NOMO-1 treated with DMSO at 0.1 percent for 48 hours (cell line): ENCODE measurements at regions not wholly inside any gene's neighbourhood (a gene's known extent, or its start where the extent isn't known, plus 50 kb on each side); places are given as distances from the start of the nearest gene placed in this dataset.
"Not testable (repeated sequence)": the region's sequence is repeated elsewhere in the genome, so short reads cannot be mapped to it uniquely, and the experiment has no call there.

ENCODE experiments used
- DNase-seq: peaks from one replicate; lab custom pipeline; 2025; ENCODE audit not compliant: unreplicated experiment; lab: John Stamatoyannopoulos, UW

DNA sequence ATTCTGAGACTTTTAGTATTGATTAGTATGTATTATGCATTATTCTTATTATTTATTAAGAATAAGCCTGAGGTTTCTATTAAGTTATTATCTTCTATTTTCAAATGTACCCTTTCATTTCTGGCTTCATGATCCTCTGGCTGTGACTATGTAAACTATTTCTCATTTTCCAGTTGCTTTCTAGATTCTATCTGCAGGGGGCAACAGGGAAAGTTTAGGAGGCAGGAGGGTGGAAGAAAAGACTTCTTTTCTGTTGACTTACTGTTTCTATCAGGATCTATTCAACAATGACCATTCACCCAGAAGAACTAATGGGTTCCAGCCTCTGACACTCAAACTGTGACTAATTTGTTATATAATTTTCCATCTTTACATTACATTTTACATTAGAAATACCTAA is 653.4 kb upstream of the FSHR start:
- DNase-seq: no peak

DNA sequence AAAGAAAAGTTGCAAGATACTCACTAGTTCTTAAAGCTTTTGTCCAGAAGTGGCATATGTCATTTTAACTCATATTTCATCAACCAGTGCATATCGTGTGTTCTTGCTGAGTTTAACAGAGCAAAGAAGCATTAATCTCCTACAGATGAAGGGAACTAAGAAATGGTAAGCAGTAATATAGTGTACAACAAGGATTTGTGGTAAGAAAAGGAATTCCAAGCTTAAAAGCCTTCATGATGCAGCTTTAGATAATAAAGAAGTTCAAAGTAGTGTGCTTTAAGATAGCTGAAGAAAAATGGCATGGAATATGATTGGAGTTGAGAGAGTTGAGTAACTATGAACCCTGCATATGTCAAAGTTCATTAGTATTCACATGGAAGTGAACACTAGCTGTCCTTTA is 649.8 kb upstream of the FSHR start:
- no peak for DNase-seq

DNA sequence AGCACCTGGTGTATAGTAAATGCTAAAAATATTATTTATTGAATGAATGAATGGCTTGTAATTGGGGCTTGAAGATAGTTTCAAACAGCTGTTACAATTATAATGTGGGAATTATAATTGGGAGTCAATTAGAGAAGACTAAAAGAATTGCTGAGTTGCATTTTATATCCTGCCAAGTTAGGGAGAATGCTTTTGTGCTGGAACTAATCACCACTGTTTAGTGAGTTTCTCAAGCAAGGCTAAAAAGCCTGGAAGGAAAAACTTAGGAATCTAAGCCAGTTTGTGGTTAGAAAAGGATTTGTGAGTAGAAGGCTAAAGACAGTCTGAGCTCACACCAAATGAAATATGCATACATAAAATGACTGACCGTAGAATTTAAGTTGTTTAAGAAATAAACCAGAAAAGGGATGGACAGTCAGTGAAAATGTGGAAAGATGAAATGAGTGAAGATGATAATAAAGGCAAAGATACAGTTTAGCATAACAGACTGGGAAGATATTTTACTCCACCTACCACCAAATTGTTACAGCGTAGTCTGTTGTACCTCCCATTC is 647.7 kb upstream of the FSHR start:
- no peak for DNase-seq

DNA sequence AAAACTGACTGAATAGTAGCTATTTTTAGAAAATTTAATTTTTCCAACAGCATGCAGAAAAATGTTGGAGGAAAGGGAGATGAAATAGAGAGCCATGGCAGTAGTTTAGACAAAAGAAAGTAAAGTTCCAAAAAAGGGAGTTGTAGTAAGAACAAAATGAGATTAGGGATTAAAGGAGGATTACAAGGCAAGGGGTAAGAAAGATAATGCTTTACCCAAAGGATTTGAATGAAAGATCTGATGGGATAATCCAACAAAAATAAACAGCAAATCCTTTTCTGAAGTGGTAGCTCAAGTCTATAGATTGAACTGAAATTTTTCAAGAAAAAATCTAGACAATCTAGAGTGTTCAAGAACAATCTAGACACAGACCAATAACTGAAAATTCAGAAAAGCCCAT is 644.3 kb upstream of the FSHR start:
- DNase-seq: no peak

DNA sequence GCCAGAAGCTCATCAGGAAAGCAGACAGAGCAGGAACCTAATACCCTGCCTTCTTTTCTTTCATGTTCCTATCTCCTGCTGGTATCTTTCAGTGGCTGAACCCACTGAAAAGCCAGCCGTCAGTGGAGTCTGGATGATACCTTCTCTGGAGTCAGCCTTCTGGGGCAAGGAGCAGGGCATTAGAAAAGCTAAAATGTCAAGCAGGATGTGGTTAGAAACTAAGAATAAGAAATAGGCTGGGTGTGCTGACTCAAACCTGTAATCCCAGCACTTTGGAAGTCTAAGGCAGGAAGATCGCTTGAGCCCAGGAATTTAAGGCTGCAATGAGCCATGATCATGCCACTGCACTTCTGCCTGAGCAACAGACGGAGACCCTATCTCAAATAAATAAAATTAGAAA is 642.0 kb upstream of the FSHR start:
- DNase-seq: no peak

DNA sequence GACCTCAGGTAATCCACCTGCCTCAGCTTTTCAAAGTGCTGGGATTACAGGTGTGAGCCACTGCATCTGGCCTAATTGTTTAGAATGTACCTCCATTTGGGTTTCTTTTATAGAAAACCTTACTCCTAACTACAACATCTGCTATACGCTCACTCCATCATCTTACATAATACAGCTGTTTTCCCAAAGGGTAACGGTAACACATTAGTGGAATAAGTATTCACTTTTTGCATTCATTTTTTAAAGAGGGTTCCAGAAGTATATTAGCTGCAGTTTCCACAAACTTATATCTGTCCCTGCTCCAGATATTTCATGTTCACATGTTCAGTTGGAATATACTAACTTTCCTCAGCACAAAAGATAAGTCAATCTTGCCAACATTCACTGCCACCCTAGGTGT is 640.1 kb upstream of the FSHR start:
- no peak for DNase-seq

DNA sequence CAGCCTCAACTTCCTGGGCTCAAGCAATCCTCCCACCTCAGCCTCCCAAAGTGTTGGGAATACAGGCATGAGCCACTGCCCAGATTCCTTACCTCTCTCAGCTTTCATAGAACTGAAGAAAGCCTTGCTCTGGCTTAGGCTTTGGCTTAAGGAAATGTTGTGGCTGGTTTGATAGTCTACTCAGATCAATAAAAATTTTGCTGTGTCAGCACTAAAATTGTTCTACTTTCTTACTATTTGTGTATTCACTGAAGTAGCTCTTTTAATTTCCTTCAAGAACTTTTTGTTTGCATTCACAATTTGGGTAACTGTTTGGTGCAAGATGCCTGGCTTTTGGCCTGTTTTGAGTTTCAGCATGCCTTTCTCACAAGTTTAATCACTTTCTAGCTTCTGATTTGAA is 634.0 kb upstream of the FSHR start:
- no peak for DNase-seq

DNA sequence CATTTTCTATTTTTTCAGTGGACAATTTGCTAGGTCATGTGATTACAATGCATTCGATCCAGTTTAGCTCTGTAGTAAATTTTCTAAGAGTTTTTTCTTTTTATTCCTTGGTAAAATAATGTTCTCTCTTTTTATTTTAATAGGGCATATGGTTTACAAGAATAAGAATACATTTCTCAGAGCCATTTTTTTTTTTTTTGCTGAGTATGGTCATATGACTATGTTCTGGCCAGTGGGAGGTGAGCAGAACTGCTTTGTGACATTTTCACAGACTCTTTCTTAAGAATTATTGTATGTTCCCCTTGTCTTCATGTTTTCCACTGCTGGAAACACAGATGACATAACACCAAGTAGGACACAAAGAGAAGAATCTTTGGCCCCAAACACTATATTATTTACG is 626.6 kb upstream of the FSHR start:
- no peak for DNase-seq

DNA sequence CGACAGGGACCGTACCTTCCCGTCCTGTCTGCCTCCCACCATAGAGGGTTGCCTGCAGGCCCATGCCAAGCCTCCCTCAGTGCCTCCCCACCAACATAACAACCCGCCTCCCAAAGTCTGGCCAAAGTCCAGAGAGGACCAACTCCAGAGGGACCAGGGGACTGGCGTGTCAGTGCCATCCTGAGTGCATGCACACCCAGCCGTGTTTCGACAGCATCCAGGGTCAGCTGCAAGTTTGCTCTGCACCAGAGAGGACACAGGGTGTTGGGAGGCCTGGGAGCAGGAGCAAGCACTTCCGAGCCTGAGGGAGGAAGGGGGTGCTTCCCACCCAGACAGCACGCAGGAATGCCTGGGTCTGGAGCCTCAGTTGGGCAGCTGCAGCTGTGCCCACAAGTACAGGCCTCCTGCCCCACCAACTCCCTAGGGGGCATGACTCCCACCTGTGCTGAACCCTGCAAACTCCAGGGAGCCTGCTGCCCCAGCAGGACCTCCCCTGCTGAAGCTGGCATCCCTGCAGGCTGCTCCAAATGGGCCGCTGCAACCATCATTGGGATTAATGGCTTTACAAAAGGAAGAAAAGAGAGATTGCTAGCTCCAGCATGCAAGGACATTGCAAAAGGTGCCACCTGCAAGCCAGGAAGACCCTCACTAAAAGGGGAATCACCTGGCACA is 618.1 kb upstream of the FSHR start:
- no peak for DNase-seq

DNA sequence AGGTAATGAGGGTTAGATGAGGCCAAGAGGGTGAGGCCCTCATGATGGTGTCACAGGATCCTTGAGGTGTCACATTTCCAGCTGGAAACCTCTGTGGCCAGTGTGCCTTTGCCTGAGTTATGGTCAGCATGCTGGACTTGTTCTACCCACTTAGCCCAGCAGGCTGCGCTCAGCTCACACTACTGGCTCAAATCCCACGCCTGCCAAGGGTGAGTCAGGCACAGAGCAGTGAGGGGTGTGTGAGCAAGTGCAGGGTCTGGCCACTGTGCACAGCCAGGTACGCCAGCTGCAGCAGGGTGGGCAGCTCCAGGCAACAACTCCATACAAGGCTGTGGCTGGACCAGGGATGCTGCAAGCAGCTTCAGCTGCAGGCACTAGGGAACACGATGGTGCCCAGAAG is 616.6 kb upstream of the FSHR start:
- DNase-seq: no peak

DNA sequence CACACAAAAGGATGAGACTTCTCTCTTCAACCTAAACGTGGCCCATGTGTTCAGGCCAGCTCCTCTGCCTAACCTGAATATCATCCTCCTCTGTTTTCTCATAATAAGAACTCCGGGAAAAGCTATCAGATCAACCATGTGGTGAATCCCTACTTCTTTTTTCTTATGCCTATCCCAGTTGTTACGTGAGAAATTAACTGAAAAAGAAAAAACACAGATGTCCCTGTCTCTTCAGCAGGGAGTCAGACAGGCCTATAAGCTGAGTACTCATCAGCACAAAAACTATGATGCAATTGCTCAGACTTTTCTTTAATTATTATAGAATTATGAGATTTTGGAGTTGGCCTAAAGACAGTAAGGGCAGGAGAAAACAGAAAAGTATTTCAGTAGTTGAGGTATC is 613.0 kb upstream of the FSHR start:
- DNase-seq: no peak

DNA sequence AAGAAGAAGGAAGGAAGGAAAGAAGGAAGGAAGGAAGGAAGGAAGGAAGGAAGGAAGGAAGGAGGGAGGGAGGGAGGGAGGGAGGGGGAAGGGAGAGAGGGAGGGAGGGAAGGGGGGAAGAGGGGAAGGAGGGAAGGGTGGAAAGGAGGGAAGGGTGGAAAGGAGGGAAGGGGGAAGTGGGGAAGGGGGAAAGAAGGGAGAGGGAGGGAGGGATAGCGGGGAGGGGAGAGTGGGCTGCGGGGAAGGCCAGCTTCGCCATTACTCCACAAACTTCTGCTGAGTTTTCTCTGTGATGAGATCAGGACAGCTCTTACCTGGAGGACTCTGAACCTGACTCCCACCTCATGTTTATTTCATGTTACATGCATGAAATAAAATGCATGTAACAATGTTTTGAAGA is 601.5 kb upstream of the FSHR start:
- no peak for DNase-seq

DNA sequence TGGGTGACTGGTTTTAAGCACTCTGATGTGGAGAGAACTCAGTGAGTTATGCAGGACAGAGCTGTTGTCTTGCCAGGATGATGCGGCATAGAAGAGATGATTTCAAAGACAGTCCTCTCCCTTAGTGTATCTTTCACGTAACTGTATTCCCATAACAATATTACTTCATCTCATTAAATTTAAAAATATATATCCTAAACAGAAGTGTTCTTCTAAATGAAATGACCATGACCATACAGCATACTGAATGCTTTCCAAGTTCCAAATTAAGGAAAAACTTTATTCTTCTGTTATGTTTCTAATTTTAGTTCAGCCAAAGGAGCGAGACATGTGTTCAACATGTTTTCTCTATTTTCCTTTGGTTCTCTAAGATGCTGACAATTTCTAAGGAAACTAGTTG is 600.1 kb upstream of the FSHR start:
- no peak for DNase-seq

DNA sequence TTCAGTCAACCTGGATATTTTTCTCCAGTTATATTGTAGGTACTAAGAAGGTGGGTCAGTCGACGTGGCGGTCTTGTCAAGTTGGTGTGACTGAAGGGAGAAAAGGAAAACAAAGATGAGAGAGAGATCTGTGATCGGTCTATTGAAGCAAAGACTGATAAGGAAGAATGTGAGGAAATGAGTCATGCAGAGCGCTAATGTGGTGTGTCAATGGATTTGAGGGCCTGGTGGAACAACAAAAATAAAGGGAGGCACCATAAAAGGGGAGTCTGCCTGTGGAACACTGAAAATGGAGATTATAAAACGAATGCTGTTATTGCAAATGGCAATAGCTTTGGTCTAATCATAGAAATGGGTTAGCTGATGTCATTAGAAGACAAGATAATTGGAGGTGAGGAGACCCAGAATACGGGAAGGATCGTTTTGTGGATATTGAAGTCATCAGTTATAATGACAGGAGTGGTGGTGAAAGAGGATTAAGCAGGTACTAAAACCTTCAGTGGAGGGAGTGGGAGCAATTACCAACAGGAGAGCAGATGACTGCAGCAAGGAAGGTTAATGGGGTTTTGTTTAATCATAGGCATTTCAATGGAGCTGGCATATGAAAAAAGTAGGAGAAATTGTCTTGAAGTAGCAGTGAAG is 599.1 kb upstream of the FSHR start:
- no peak for DNase-seq

DNA sequence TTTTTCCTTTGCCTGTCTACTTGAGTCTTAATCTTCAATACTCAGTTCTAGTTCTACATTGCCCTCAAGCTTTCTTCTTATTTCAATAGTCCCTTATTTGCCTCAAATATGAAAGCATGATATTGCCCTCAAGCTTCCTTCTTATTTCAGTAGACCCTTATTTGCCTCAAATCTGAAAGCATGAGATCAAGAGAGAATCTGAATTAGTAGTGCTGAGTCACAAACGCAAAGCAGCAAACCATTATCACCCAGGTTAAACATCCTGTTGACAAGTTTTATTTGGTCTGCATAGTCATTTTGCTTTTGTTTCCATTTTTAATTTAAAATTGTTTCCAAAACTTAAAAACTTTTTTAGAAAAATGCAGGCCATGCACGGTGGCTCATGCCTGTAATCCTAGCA is 583.3 kb upstream of the FSHR start:
- DNase-seq: no peak

DNA sequence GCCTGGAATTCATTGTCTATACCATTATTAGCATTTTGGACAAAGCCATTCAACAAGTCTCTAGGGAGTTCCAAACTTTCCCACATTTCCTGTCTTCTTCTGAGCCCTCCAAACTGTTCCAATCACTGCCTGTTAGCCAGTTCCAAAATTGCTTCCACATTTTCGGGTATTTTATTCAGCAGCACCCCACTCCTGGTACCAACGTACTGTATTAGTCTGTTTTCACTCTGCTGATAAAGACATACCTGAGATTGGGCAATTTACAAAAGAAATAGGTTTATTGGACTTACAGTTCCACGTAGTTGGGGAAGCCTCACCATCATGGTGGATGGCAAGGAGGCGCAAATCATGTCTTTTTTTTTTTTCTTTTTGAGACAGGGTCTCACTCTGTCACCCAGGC is 578.6 kb upstream of the FSHR start:
- DNase-seq: not testable (repeated sequence)

DNA sequence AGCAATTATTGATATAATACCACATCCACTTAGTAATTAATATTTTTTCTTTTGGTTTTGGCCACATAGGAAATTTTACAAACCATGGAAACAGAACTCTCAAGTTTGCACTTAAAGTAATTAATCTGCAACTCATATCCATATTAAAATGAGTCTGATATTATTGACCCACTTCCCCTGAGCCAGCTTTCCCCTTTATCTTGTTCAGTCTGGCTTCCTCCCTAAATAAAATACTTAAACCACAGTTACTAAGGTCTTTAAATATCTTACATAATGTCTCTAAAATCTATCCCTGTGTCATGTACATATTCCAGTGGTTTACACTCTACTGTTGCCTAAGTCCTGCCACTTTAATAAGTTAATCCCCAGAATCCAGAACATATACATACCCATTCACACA is 564.9 kb upstream of the FSHR start:
- no peak for DNase-seq

DNA sequence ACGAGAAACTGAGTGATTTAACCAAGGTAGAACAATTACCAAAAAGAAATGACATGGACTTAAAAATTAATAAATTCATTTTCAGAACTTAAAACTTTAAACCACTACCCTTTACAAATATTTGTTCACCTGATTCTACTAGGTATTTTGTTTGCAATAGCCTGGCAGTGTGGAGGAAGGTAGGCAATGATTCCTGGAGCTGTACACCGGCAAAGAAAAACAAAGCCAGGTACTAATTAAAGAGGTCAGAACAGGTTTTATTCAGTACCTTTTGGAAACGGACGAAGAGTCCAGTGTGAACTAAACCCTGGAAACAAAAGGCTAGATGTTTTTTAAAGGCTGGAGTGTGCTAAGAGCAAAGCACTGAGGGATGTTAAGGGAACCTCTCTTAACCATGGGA is 561.3 kb upstream of the FSHR start:
- DNase-seq: no peak

DNA sequence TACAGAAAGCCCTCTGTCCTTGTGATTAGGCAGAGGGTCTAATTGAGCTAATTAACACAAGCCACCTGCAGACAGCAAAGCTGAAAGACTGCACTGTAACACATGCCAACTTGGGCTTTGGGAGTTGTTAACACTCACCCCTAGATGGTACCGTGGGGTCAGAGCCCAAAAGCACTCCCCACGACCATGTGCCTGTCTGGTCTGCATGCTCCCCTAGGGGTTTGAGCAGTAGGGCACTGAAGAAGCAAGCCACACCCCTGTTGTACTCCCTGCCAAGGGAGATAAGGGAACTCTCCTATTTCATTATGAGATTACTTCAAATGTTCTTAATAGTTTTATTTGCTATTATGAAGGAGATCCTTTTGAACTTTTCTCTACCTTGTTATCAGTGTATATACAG is 560.1 kb upstream of the FSHR start:
- DNase-seq: no peak

DNA sequence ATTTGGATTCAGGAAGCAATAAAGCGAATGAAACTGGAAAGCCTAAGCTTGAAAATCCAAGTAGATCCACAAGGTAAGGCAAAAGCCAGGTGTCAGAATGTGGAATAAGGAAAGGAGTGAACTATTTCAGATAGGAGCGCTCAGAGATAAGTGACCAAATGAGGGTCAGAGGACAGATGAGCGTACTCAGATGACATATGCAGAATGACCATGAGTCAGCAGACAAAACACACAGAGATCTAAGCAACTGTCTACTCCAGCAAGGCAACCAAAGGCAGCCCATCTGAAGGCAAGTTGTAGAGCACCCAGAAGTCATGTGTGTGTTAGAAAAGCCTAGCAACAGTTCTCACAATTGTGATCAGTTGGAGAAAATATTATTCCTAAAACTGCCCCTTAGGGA is 548.4 kb upstream of the FSHR start:
- no peak for DNase-seq

DNA sequence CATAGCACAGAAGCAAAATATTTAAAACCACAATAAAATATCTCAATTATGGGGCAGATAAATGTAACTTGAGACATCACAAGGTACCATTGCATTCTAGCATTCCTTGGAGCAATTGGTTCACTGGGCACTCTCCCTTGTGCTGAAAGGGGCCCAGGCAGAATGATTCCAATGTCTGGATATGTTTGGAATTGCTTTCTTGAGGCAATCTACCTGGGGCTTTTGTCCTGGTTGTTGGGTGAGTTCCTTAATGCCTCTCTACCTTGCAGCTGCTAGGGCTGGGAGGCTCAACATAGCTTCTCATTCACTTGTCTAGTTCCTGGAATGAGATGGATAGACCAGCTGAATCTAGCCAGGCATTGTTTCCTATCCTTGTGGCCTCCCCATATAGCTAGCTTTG is 539.6 kb upstream of the FSHR start:
- no peak for DNase-seq

DNA sequence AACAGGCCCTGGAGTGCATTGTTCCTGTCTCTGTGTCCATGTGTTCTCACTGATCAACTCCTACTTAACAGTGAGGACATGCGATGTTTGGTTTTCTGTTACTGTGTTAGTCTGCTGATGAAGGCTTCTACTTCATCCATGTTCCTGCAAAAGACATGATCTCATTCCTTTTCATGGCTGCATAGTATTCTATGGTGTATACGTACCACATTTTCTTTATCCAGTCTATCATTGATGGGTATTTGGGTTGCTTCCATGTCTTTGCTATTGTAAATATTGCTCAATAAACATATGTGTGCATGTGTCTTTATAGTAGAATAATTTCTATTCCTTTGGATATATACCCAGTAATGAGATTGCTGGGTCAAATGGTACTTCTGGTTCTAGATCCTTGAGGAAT is 537.7 kb upstream of the FSHR start:
- DNase-seq: not testable (repeated sequence)

DNA sequence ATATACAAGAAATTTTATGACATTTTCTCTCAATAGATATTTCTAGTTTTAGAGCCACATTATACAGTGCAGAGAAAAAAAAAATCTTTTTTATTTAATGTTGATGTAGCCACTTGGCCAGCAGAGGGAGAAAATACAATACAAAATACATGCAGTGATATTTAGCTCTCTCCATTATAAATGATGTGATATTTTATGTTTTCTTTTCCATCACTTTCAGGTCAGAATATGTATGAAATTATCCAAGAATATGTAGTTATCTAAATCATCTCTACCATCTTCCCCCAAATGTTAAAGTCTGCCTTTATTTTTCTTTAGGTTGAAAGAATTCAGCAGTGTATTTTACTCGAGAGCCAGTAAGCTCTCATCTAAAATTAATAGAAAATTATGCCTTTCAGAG is 533.6 kb upstream of the FSHR start:
- peak; percentile 1 for DNase-seq
